ENCODE measurements at regions not wholly inside any gene's neighbourhood (a gene's known extent, or its start where the extent isn't known, plus 50 kb on each side); places are given as distances from the start of the nearest gene placed in this dataset.
A peak's percentile ranks its signal among the peaks of the same experiment; 100 is the strongest.
"Not testable (repeated sequence)": the region's sequence is repeated elsewhere in the genome, so short reads cannot be mapped to it uniquely, and the experiment has no call there.

- POLR2A ChIA-PET: no interaction called here
- Mint-ChIP-seq H3K27me3 (peaks cover 2 to 12% (median 3%) of the 10 kb centered on the region in 5 donors), H3K4me3 (no peak overlapping the region), H3K9me3 (peaks cover 0 to 8% (median 0%) of the 10 kb centered on the region in 9 donors), H3K36me3 (peaks cover 0 to 7% (median 7%) of the 10 kb centered on the region in 3 donors), H3K4me1 (peaks cover 2 to 9% (median 7%) of the 10 kb centered on the region in 4 donors), H3K27ac (no peak overlapping the region)
- DNase-seq (no peak), ATAC-seq (no peak)
Measured at GRCh38 chr2:38496927-38497669, 105.6 kb downstream of the HNRNPLL start.

- Mint-ChIP-seq H3K9me3 (peaks cover 0 to 3% (median 0%) of the 10 kb centered on the region in 9 donors), H3K27me3 (peaks cover 1 to 10% (median 2%) of the 10 kb centered on the region in 5 donors), H3K4me3 (no peak overlapping the region), H3K4me1 (peaks cover 2 to 9% (median 7%) of the 10 kb centered on the region in 4 donors), H3K27ac (no peak overlapping the region), H3K36me3 (no peaks in the 10 kb centered on the region)
- DNase-seq: no peak
- no peak for ATAC-seq
- POLR2A ChIA-PET: no interaction called here
Measured at GRCh38 chr2:38495880-38496279, 106.8 kb downstream of the HNRNPLL start.

- Mint-ChIP-seq H3K27me3 (no peaks in the 10 kb centered on the region), H3K27ac (no peak overlapping the region), H3K36me3 (no peaks in the 10 kb centered on the region), H3K4me1 (peaks cover 0 to 9% (median 7%) of the 10 kb centered on the region in 4 donors), H3K9me3 (no peaks in the 10 kb centered on the region), H3K4me3 (no peak overlapping the region)
- POLR2A ChIA-PET: no interaction called here
- ATAC-seq: no peak
- DNase-seq: no peak
Measured at GRCh38 chr2:38494394-38494793, 108.3 kb downstream of the HNRNPLL start.

- ATAC-seq (no peak), DNase-seq (no peak)
- Mint-ChIP-seq H3K27ac (no peak overlapping the region), H3K9me3 (no peaks in the 10 kb centered on the region), H3K4me3 (no peak overlapping the region), H3K27me3 (no peaks in the 10 kb centered on the region), H3K36me3 (no peaks in the 10 kb centered on the region), H3K4me1 (no peaks in the 10 kb centered on the region)
- POLR2A ChIA-PET: no interaction called here
Measured at GRCh38 chr2:38492042-38492615, 110.6 kb downstream of the HNRNPLL start.

GRCh38 chr2:38491436-38491835, 111.3 kb downstream of the HNRNPLL start:
- no peaks in the 10 kb centered on the region for H3K4me1 Mint-ChIP-seq
- no peaks in the 10 kb centered on the region for H3K27me3 Mint-ChIP-seq
- DNase-seq: no peak
- no peaks in the 10 kb centered on the region for H3K9me3 Mint-ChIP-seq
- no peak for ATAC-seq
- H3K36me3 Mint-ChIP-seq: no peaks in the 10 kb centered on the region
- H3K4me3 Mint-ChIP-seq: no peak overlapping the region
- POLR2A ChIA-PET: no interaction called here
- no peak overlapping the region for H3K27ac Mint-ChIP-seq

- no peaks in the 10 kb centered on the region for H3K9me3 Mint-ChIP-seq
- DNase-seq: no peak
- H3K27ac Mint-ChIP-seq: no peak overlapping the region
Measured at GRCh38 chr2:38489846-38490245, 112.8 kb upstream of the ATL2 start.

GRCh38 chr2:38487852-38488251, 110.8 kb upstream of the ATL2 start:
- Mint-ChIP-seq H3K4me3 (no peak overlapping the region), H3K27me3 (no peaks in the 10 kb centered on the region), H3K4me1 (no peaks in the 10 kb centered on the region), H3K27ac (no peak overlapping the region), H3K36me3 (no peaks in the 10 kb centered on the region), H3K9me3 (no peaks in the 10 kb centered on the region)
- ATAC-seq (no peak), DNase-seq (no peak)
- POLR2A ChIA-PET: no interaction called here

More at GRCh38 chr2:38489846-38490245, 112.8 kb upstream of the ATL2 start:
- POLR2A ChIA-PET: no interaction called here
- no peaks in the 10 kb centered on the region for H3K27me3 Mint-ChIP-seq
- H3K4me3 Mint-ChIP-seq: no peak overlapping the region
- no peaks in the 10 kb centered on the region for H3K4me1 Mint-ChIP-seq
- no peak for ATAC-seq
- no peaks in the 10 kb centered on the region for H3K36me3 Mint-ChIP-seq

GRCh38 chr2:38486213-38487026, 109.3 kb upstream of the ATL2 start:
- Mint-ChIP-seq H3K27me3 (no peaks in the 10 kb centered on the region), H3K4me3 (no peak overlapping the region), H3K27ac (no peak overlapping the region), H3K9me3 (peaks cover 0 to 9% (median 2%) of the 10 kb centered on the region in 9 donors), H3K36me3 (peaks cover 0 to 4% (median 0%) of the 10 kb centered on the region in 3 donors), H3K4me1 (no peaks in the 10 kb centered on the region)
- ATAC-seq (no peak), DNase-seq (no peak)
- POLR2A ChIA-PET: no interaction called here

GRCh38 chr2:38485734-38486133, 108.7 kb upstream of the ATL2 start:
- H3K9me3 Mint-ChIP-seq: peaks cover 0 to 16% (median 5%) of the 10 kb centered on the region in 9 donors
- no peak for DNase-seq
- no peak overlapping the region for H3K4me3 Mint-ChIP-seq
- POLR2A ChIA-PET: no interaction called here
- H3K36me3 Mint-ChIP-seq: peaks cover 0 to 9% (median 0%) of the 10 kb centered on the region in 3 donors
- H3K27ac Mint-ChIP-seq: no peak overlapping the region
- no peaks in the 10 kb centered on the region for H3K4me1 Mint-ChIP-seq
- no peaks in the 10 kb centered on the region for H3K27me3 Mint-ChIP-seq
- ATAC-seq: no peak

- peaks cover 0 to 16% (median 0%) of the 10 kb centered on the region in 3 donors for H3K36me3 Mint-ChIP-seq
- H3K9me3 Mint-ChIP-seq: peaks cover 0 to 24% (median 9%) of the 10 kb centered on the region in 9 donors
- H3K4me3 Mint-ChIP-seq: no peak overlapping the region
- H3K4me1 Mint-ChIP-seq: no peaks in the 10 kb centered on the region
- POLR2A ChIA-PET: no interaction called here
- DNase-seq (no peak), ATAC-seq (no peak)
- H3K27me3 Mint-ChIP-seq: no peaks in the 10 kb centered on the region
- peak overlapping the region in 1 of 10 donors; percentile 37 for H3K27ac Mint-ChIP-seq
Measured at GRCh38 chr2:38484957-38485356, 107.9 kb upstream of the ATL2 start.

- POLR2A ChIA-PET: no interaction called here
- H3K36me3 Mint-ChIP-seq: peaks cover 0 to 22% (median 0%) of the 10 kb centered on the region in 3 donors
- peaks cover 0 to 31% (median 14%) of the 10 kb centered on the region in 9 donors for H3K9me3 Mint-ChIP-seq
- no peaks in the 10 kb centered on the region for H3K4me1 Mint-ChIP-seq
- DNase-seq: no peak
- H3K27me3 Mint-ChIP-seq: no peaks in the 10 kb centered on the region
- H3K27ac Mint-ChIP-seq: no peak overlapping the region
- ATAC-seq: no peak
- H3K4me3 Mint-ChIP-seq: no peak overlapping the region
Measured at GRCh38 chr2:38483776-38484501, 106.9 kb upstream of the ATL2 start.

GRCh38 chr2:38482710-38483109, 105.6 kb upstream of the ATL2 start:
- Mint-ChIP-seq H3K36me3 (peaks cover 0 to 23% (median 0%) of the 10 kb centered on the region in 3 donors), H3K9me3 (peaks cover 0 to 32% (median 14%) of the 10 kb centered on the region in 9 donors)
- POLR2A ChIA-PET, H3K4me3 Mint-ChIP-seq, H3K4me1 Mint-ChIP-seq, H3K27ac Mint-ChIP-seq, H3K27me3 Mint-ChIP-seq, DNase-seq, ATAC-seq: not testable (repeated sequence)

Measured in naive thymus-derived CD8-positive, alpha-beta T cell (primary cell).